ENCODE measurements at regions not wholly inside any gene's neighbourhood (a gene's known extent, or its start where the extent isn't known, plus 50 kb on each side); places are given as distances from the start of the nearest gene placed in this dataset.

- TF ChIP-seq POLR2A (IDR thresholded peaks at IDR 0.05; ENCODE audit: low read depth, low read length), result no peak
- TF ChIP-seq POU2F2 (IDR thresholded peaks at IDR 0.05; ENCODE audit: low read depth, low read length), result no peak
- TF ChIP-seq TAF1 (IDR thresholded peaks at IDR 0.05; ENCODE audit: low read depth, low read length), result no peak
- TF ChIP-seq SPI1 (IDR thresholded peaks at IDR 0.05; ENCODE audit: low read depth, low read length), result no peak
- TF ChIP-seq POLR2AphosphoS5 (IDR thresholded peaks at IDR 0.05; ENCODE audit: low read depth, low read length), result no peak
- no peak for TF ChIP-seq PAX5 (IDR thresholded peaks at IDR 0.05; ENCODE audit: insufficient read depth, low read length, severe bottlenecking)
Measured at GRCh38 chr20:52892023-52892422, 80.1 kb upstream of the TSHZ2 start.
